HL-60 (cell line): ENCODE measurements at regions not wholly inside any gene's neighbourhood (a gene's known extent, or its start where the extent isn't known, plus 50 kb on each side); places are given as distances from the start of the nearest gene placed in this dataset.

Experiments used
- CTCF ChIP-seq: IDR thresholded peaks from one replicate; pipeline ENCODE4 v1.5.1; 2011; ENCODE audit warnings: low read length, control low read depth, inconsistent platforms; ENCODE audit not compliant: insufficient read depth
- GABPA ChIP-seq: IDR thresholded peaks from 2 replicates; pipeline ENCODE4 v1.6.1; 2012; ENCODE audit warnings: low read depth
- POLR2AphosphoS5 ChIP-seq: IDR thresholded peaks from 2 replicates; pipeline ENCODE4 v1.6.1; 2012; ENCODE audit warnings: low read depth
- SPI1 ChIP-seq: IDR thresholded peaks from 2 replicates; pipeline ENCODE4 v1.6.1; 2012; ENCODE audit warnings: low read depth, mild to moderate bottlenecking, borderline replicate concordance

GRCh38 chr13:29948791-29949190 is 98.4 kb upstream of the UBL3 start:
- TF ChIP-seq GABPA (no peak), CTCF (no peak), POLR2AphosphoS5 (no peak), SPI1 (no peak)
